H1 (cell line): ENCODE measurements at regions not wholly inside any gene's neighbourhood (a gene's known extent, or its start where the extent isn't known, plus 50 kb on each side); places are given as distances from the start of the nearest gene placed in this dataset.

Source experiments
- CTCF ChIA-PET: fragments of 300-600 bp; sonication (Branson Sonifier 250); formaldehyde crosslinking; loops from one replicate; lab custom pipeline; 2021; ENCODE audit not compliant: partially characterized antibody; lab: Charles Lee
- POLR2A ChIA-PET: fragments of 300-600 bp; sonication (Branson Sonifier 250); formaldehyde crosslinking; loops from one replicate; lab custom pipeline; 2021; ENCODE audit warnings: inconsistent platforms; ENCODE audit not compliant: partially characterized antibody; lab: Charles Lee
- DNase-seq, 2 experiments: peaks; one replicate each; pipeline versions ENCODE4 v3.0.0 to v3.0.0-alpha.2; 2010 to 2022; ENCODE audit warnings: low spot score in 2 of 2, low read depth in 1 of 2, mixed read lengths in 1 of 2
- FAIRE-seq: peaks from 2 replicates; lab custom pipeline; 2011; peaks lifted over from hg19 to GRCh38; lab: Jason Lieb, UNC
- H2AFZ ChIP-seq: 2 replicates; pipeline ENCODE4 v1.8.1; 2012; ENCODE audit warnings: low read length, inconsistent platforms
- H2AK5ac ChIP-seq: 2 replicates; pipeline ENCODE4 v1.6.1; 2013; ENCODE audit warnings: low read depth, low read length
- H2BK120ac ChIP-seq: replicated peaks from 2 replicates; pipeline ENCODE3; 2013; ENCODE audit warnings: low read depth, low read length, inconsistent platforms
- H2BK12ac ChIP-seq: 2 replicates; pipeline ENCODE4 v1.6.1; 2013; ENCODE audit warnings: low read depth, low read length
- H2BK15ac ChIP-seq: 2 replicates; pipeline ENCODE4 v1.6.1; 2013; ENCODE audit warnings: low read length
- H2BK20ac ChIP-seq: 2 replicates; pipeline ENCODE4 v1.6.1; 2013; ENCODE audit warnings: low read length
- H2BK5ac ChIP-seq: 2 replicates; pipeline ENCODE4 v1.6.1; 2013; ENCODE audit warnings: low read depth, low read length
- H3K14ac ChIP-seq: 2 replicates; pipeline ENCODE4 v1.6.1; 2013; ENCODE audit warnings: inconsistent platforms; ENCODE audit not compliant: insufficient read length
- H3K18ac ChIP-seq: 2 replicates; pipeline ENCODE4 v1.6.1; 2013; ENCODE audit warnings: low read length; ENCODE audit errors: extremely low read depth
- H3K23ac ChIP-seq: 2 replicates; pipeline ENCODE4 v1.6.1; 2013; ENCODE audit warnings: inconsistent platforms; ENCODE audit not compliant: insufficient read length
- H3K23me2 ChIP-seq: 2 replicates; pipeline ENCODE4 v1.6.1; 2013; ENCODE audit warnings: low read depth, low read length
- H3K27ac ChIP-seq: 2 replicates; pipeline ENCODE4 v1.6.1; 2011; ENCODE audit warnings: low read depth, low read length, inconsistent platforms
- H3K27me3 ChIP-seq, 4 experiments: replicated peaks in 1 of 4; 1 replicate in 1 of 4; 2 replicates in 3 of 4; pipeline versions ENCODE4 v1.6.1 to v1.8.1; 2011 to 2013; ENCODE audit warnings: low read length in 3 of 4, mild to moderate bottlenecking in 3 of 4, inconsistent platforms in 2 of 4, mixed read lengths in 2 of 4, moderate library complexity in 1 of 4; ENCODE audit not compliant: control insufficient read depth in 3 of 4, insufficient read depth in 3 of 4; ENCODE audit errors: extremely low read depth in 1 of 4
- H3K36me3 ChIP-seq, 4 experiments: 2 replicates each; pipeline versions ENCODE4 v1.6.1 to v1.8.1; 2011 to 2013; ENCODE audit warnings: mild to moderate bottlenecking in 4 of 4, low read length in 3 of 4, moderate library complexity in 2 of 4, control low read depth in 1 of 4, inconsistent platforms in 1 of 4; ENCODE audit not compliant: insufficient read depth in 4 of 4, control insufficient read depth in 2 of 4
- H3K4ac ChIP-seq: replicated peaks from 2 replicates; pipeline ENCODE3; 2013; ENCODE audit warnings: low read length, low read depth, mixed read lengths, inconsistent platforms; ENCODE audit not compliant: insufficient read length
- H3K4me1 ChIP-seq, 4 experiments: replicated peaks in 1 of 4; 1 replicate in 1 of 4; 2 replicates in 3 of 4; pipeline versions ENCODE4 v1.6.1 to v1.8.1; 2011 to 2013; ENCODE audit warnings: low read length in 3 of 4, inconsistent platforms in 2 of 4, mixed read lengths in 1 of 4; ENCODE audit not compliant: insufficient read depth in 4 of 4, control insufficient read depth in 3 of 4
- H3K4me2 ChIP-seq, 2 experiments: 2 replicates each; pipeline versions ENCODE4 v1.6.1 to v1.8.1; 2011 to 2013; ENCODE audit warnings: low read depth in 2 of 2, low read length in 2 of 2, control low read depth in 1 of 2, inconsistent platforms in 1 of 2, mild to moderate bottlenecking in 1 of 2; ENCODE audit not compliant: insufficient read depth in 1 of 2
- H3K4me3 ChIP-seq, 4 experiments: fragments of 200-600, 300-600 bp in 1 of 4; sonication (generic), shearing (Covaris generic), sonication (Bioruptor Twin) in 1 of 4; 2 replicates each; pipeline versions ENCODE4 v1.5.1 to v1.8.1; 2011 to 2016; ENCODE audit warnings: low read length in 4 of 4, low read depth in 3 of 4, control low read depth in 2 of 4, inconsistent platforms in 2 of 4, mild to moderate bottlenecking in 2 of 4, mixed read lengths in 1 of 4, moderate library complexity in 1 of 4; ENCODE audit not compliant: insufficient read depth in 2 of 4; ENCODE audit errors: extremely low read depth in 1 of 4
- H3K56ac ChIP-seq: replicated peaks from 2 replicates; pipeline ENCODE3; 2013; ENCODE audit warnings: low read depth, mild to moderate bottlenecking, mixed read lengths, low read length, inconsistent platforms; ENCODE audit not compliant: insufficient read length
- H3K79me1 ChIP-seq: 2 replicates; pipeline ENCODE4 v1.6.1; 2013; ENCODE audit warnings: low read depth, low read length, control low read depth
- H3K79me2 ChIP-seq, 2 experiments: 2 replicates each; pipeline versions ENCODE4 v1.6.1 to v1.8.1; 2012 to 2013; ENCODE audit warnings: low read length in 2 of 2, mild to moderate bottlenecking in 2 of 2, inconsistent platforms in 1 of 2; ENCODE audit not compliant: insufficient read depth in 2 of 2, control insufficient read depth in 1 of 2
- H3K9ac ChIP-seq, 4 experiments: replicated peaks in 1 of 4; 1 replicate in 1 of 4; 2 replicates in 3 of 4; pipeline versions ENCODE4 v1.6.1 to v1.8.1; 2011 to 2013; ENCODE audit warnings: low read depth in 3 of 4, low read length in 3 of 4, control low read depth in 2 of 4, mild to moderate bottlenecking in 2 of 4, moderate library complexity in 2 of 4, inconsistent platforms in 1 of 4; ENCODE audit errors: extremely low read depth in 1 of 4
- H3K9me3 ChIP-seq, 2 experiments: 2 replicates each; pipeline versions ENCODE4 v1.6.1 to v1.8.1; 2012 to 2013; ENCODE audit warnings: mild to moderate bottlenecking in 2 of 2, moderate library complexity in 2 of 2, control low read depth in 1 of 2, inconsistent platforms in 1 of 2, low read depth in 1 of 2, low read length in 1 of 2, mixed read lengths in 1 of 2; ENCODE audit not compliant: insufficient read depth in 2 of 2
- H4K20me1 ChIP-seq, 2 experiments: replicated peaks in 1 of 2; 2 replicates each; pipeline versions ENCODE3 to v1.8.1; 2011 to 2013; ENCODE audit warnings: inconsistent platforms in 2 of 2, low read length in 2 of 2, mild to moderate bottlenecking in 1 of 2; ENCODE audit not compliant: insufficient read depth in 2 of 2, control insufficient read depth in 1 of 2
- H4K5ac ChIP-seq: 2 replicates; pipeline ENCODE4 v1.6.1; 2013; ENCODE audit warnings: low read length, low read depth, mixed read lengths, inconsistent platforms; ENCODE audit not compliant: insufficient read length
- H4K8ac ChIP-seq: 2 replicates; pipeline ENCODE4 v1.8.0; 2013; ENCODE audit warnings: mild to moderate bottlenecking, moderate library complexity, low read length, inconsistent platforms; ENCODE audit not compliant: insufficient read depth; ENCODE audit errors: extremely low read depth
- H4K91ac ChIP-seq: replicated peaks from 2 replicates; pipeline ENCODE3; 2013; ENCODE audit warnings: low read length, mixed read lengths, inconsistent platforms; ENCODE audit not compliant: insufficient read length
- ASH2L ChIP-seq: fragments of 200-600, 300-600 bp; sonication (generic); IDR thresholded peaks from one replicate; pipeline ENCODE4 v1.7.1; 2017; ENCODE audit warnings: low read length
- CTCF ChIP-seq, 3 experiments: IDR thresholded peaks; 1 replicate in 2 of 3; 2 replicates in 1 of 3; pipeline versions ENCODE4 v1.5.1 to v1.6.1; 2011; ENCODE audit warnings: low read length in 3 of 3, mild to moderate bottlenecking in 3 of 3, inconsistent platforms in 2 of 3, low read depth in 1 of 3, moderate library complexity in 1 of 3; ENCODE audit not compliant: insufficient read depth in 1 of 3; ENCODE audit errors: control extremely low read depth in 1 of 3
- EGR1 ChIP-seq: IDR thresholded peaks from 2 replicates; pipeline ENCODE4 v1.6.1; 2011; ENCODE audit warnings: low read depth, low read length, borderline replicate concordance
- HDAC2 ChIP-seq, 2 experiments: fragments of 300-600 bp in 1 of 2; sonication (generic) in 1 of 2; IDR thresholded peaks; 2 replicates each; pipeline ENCODE4 v1.6.1; 2011 to 2012; ENCODE audit warnings: low read depth in 2 of 2, low read length in 2 of 2, mild to moderate bottlenecking in 2 of 2, moderate library complexity in 2 of 2, borderline replicate concordance in 1 of 2, inconsistent platforms in 1 of 2
- NANOG ChIP-seq: IDR thresholded peaks from 2 replicates; pipeline ENCODE4 v1.6.1; 2011; ENCODE audit warnings: low read length, low read depth, mild to moderate bottlenecking, inconsistent platforms; ENCODE audit not compliant: insufficient read depth, poor library complexity, severe bottlenecking
- POU5F1 ChIP-seq: IDR thresholded peaks from 2 replicates; pipeline ENCODE4 v1.6.1; 2011; ENCODE audit warnings: low read depth, mild to moderate bottlenecking, low read length, moderate library complexity
- SIX5 ChIP-seq: IDR thresholded peaks from 2 replicates; pipeline ENCODE4 v1.6.1; 2011; ENCODE audit warnings: mild to moderate bottlenecking, low read depth, low read length
- USF2 ChIP-seq: IDR thresholded peaks from 2 replicates; pipeline ENCODE4 v1.6.1; 2011; ENCODE audit warnings: low read length, improper control_type of control experiment
- WGBS, 2 experiments: shearing (Covaris generic) in 1 of 2; methylation state at CpG; one replicate each; pipeline versions ENCODE4 v1.1.6 to v1.1.7; 2013 to 2015; ENCODE audit warnings: low lambda C conversion rate in 2 of 2, mixed read lengths in 2 of 2, inconsistent platforms in 1 of 2, low coverage in 1 of 2, missing lambda C conversion rate in 1 of 2; ENCODE audit not compliant: insufficient replicate concordance in 2 of 2, insufficient coverage in 1 of 2, insufficient read length in 1 of 2; ENCODE audit errors: extremely low coverage in 1 of 2, missing lambda C conversion rate in 1 of 2; 5-methylcytosine and 5-hydroxymethylcytosine counted together

DNA sequence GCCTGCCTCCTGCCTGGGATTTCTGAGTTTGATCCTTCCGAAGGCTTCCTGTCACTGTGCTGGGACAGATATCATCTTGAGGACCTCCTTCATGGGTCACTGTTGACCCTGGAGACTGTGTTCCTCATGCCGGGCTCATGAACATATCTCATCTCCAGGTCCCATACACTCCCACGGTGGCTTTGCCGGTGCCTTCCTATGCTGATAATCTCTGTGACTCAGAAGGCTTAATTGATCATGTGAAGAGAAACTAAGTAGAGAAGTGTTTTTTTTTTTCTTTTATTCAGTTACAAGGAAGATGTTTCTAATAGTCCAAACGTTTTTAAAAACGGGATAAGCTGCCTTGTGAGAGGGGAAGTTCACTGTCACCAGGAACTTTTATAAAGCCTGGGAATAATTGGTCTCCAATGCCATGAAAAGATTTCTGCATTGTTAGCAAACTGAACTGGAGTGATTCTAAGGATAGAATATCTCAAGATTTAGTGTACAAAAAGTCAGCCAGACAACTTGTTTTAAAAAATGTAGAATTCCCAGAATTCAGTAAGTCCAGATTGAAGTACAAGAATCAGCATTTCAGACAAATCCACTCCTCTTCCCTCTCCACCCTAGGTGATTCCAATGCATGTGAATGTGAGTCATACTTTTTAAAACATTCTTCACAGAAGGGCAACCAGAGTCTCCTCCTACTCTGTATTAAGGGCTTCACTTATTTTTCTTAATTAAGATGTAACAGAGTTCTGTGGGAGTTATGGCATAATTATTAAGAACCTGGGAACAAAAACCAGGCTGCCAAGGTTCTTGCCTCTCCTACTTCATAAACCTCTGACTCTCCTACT is 139.8 kb upstream of the LGR5 start:
- H3K27ac ChIP-seq = no peak overlapping the region
- CTCF ChIA-PET = interaction anchor here (0.6 to 1.5 kb wide), 4 partner anchors 12 to 198 kb away, joined by 3 to 4 read pairs (median 3); no protein-coding TSS in a partner anchor

More for the DNA sequence above, 139.8 kb upstream of the LGR5 start:
- H3K4me1 ChIP-seq = no peaks in the 10 kb centered on the region
- no peak overlapping the region for H3K4me3 ChIP-seq
- H3K14ac ChIP-seq = no peak overlapping the region
- no peaks in the 10 kb centered on the region for H3K36me3 ChIP-seq
- H3K27me3 ChIP-seq = no peaks in the 10 kb centered on the region
- no peak overlapping the region for H2BK5ac ChIP-seq
- no peak overlapping the region for H3K4ac ChIP-seq
- H3K79me2 ChIP-seq = no peaks in the 10 kb centered on the region
- H3K9me3 ChIP-seq = no peaks in the 10 kb centered on the region
- H4K8ac ChIP-seq = no peak overlapping the region
- no peak overlapping the region for H3K18ac ChIP-seq
- no peak overlapping the region for H2AK5ac ChIP-seq
- H4K91ac ChIP-seq = no peak overlapping the region
- WGBS, 2 experiments = 89% methylated on average over 6 of the region's 6 CpGs; no CpG with 5 or more reads in 1 of the 2 experiments
- no peaks in the 10 kb centered on the region for H3K79me1 ChIP-seq
- H4K20me1 ChIP-seq = no peaks in the 10 kb centered on the region
- H3K23ac ChIP-seq = no peak overlapping the region
- H4K5ac ChIP-seq = no peak overlapping the region
- POLR2A ChIA-PET = no interaction called here
- H2BK20ac ChIP-seq = no peak overlapping the region
- FAIRE-seq (no peak), DNase-seq (no peak)
- H2BK12ac ChIP-seq = no peak overlapping the region
- no peak overlapping the region for H3K56ac ChIP-seq
- no peak overlapping the region for H3K4me2 ChIP-seq
- H2BK15ac ChIP-seq = no peak overlapping the region
- no peaks in the 10 kb centered on the region for H3K23me2 ChIP-seq
- TF ChIP-seq EGR1 = no peak
- no peak for TF ChIP-seq SIX5
- no peak for TF ChIP-seq POU5F1
- TF ChIP-seq CTCF (IDR thresholded peaks at IDR 0.05; ENCODE audit: control extremely low read depth in 1 of 3, insufficient read depth in 1 of 3, low read depth in 1 of 3, low read length in 3 of 3) = no peak
- no peak for TF ChIP-seq USF2
- TF ChIP-seq ASH2L = no peak
- TF ChIP-seq HDAC2 (IDR thresholded peaks at IDR 0.05; ENCODE audit: borderline replicate concordance in 1 of 2, low read depth in 2 of 2, low read length in 2 of 2) = no peak
- TF ChIP-seq NANOG = no peak
- H2BK120ac ChIP-seq = no peak overlapping the region
- H3K9ac ChIP-seq = no peak overlapping the region
- no peak overlapping the region for H2AFZ ChIP-seq
